Activated gamma-delta T cell (primary cell): ENCODE measurements at regions not wholly inside any gene's neighbourhood (a gene's known extent, or its start where the extent isn't known, plus 50 kb on each side); places are given as distances from the start of the nearest gene placed in this dataset.
"Not testable (repeated sequence)": the region's sequence is repeated elsewhere in the genome, so short reads cannot be mapped to it uniquely, and the experiment has no call there.

ENCODE experiments used
- DNase-seq: peaks from one replicate; lab custom pipeline; 2025; lab: John Stamatoyannopoulos, UW

DNA sequence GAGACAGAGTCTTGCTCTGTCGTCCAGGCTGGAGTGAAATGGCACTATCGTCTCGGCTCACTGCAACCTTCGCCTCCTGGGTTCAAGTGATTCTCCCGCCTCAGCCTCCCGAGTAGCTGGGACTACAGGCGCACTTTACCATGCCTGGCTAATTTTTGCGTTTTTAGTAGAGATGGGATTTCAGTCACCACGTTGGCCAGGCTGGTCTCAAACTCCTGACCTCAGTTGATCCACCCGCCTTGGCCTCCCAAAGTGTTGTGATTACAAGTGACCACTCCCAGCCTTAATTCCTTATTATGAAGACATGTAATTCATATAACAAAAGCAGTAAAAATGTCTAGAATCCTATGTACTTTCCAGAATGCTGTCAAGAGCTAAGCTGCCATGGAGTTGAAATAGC lies 434.5 kb upstream of the ZNG1F start:
- not testable (repeated sequence) for DNase-seq

DNA sequence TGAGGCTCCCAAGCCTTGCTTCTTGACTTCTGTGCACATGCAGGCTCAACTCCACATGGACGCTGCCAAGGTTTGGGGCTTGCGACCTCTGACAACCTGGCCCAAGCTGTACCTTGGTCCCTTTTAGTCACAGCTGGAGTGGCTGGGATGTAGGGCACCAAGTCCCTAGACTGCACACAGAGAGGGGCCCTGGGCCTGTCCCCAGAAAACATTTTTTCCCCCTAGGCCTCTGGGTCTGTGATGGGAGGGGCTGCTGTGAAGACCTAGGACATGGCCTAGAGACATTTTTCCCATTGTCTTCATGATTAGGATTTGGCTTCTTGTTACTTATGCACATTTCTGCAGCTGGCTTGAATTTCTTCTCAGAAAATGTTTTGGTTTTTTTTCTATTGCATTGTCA lies 430.1 kb upstream of the ZNG1F start:
- not testable (repeated sequence) for DNase-seq

DNA sequence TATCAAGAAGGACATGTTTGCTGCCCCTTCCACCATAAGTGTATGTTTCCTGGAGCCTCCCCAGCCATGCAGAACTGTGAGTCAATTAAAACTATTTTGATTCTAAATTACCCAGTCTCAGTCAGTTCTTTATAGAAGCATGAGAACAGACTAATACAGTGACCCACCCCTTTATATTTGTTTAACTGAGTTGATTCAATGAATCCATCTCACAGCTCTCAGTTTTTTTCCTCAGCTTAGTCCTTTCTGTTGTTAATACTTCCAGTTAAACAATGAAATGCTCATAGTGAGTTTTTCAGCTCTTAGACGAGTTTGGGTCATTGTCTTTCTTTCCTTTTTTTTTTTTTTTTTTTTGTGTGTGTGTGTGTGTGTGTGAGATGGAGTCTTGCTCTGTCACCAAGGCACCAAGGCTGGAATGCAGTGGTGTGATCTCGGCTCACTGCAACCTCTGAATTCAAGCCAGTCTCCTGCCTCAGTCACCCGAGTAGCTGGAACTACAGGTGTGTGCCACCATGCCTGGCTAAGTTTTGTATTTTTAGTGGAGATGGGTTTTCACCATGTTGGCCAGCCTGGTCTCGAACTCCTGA lies 417.9 kb upstream of the ZNG1F start:
- DNase-seq: not testable (repeated sequence)

DNA sequence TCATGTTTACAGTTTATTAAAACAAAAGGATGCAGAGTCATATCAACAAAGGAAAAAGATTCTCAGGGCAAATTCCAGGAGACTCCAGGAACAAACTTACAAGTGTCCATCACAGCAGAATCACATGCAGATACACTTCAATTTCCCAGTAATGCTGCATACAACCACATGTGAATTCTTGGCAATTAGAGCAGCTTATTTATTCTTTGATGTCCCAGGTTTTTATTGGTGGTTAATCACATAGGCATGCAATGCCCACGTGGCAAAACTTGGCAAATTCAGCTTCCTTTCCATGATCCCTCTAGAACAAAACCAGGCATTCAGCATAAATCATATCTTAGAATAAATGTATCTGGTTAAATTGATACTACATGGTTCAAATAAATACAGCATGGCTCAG lies 376.5 kb upstream of the ZNG1F start:
- DNase-seq: not testable (repeated sequence)
